ENCODE measurements at regions not wholly inside any gene's neighbourhood (a gene's known extent, or its start where the extent isn't known, plus 50 kb on each side); places are given as distances from the start of the nearest gene placed in this dataset.

GRCh38 chr5:25579111-25579510 is 934.3 kb upstream of the CDH10 start:
- Histone ChIP-seq H3K27me3 (ENCODE audit: insufficient read depth, poor library complexity, severe bottlenecking) (no peaks in the 10 kb centered on the region), H3K27ac (replicated peaks) (no peak overlapping the region), H3K4me3 (replicated peaks; ENCODE audit: insufficient read depth, low read length) (no peak overlapping the region)
- DNase-seq (ENCODE audit: low read depth in 1 of 2, low spot score in 1 of 2), result no peak
- no peak for TF ChIP-seq POLR2AphosphoS5 (IDR thresholded peaks at IDR 0.05; ENCODE audit: low read depth)
- no peak for TF ChIP-seq SPI1 (IDR thresholded peaks at IDR 0.05; ENCODE audit: borderline replicate concordance, low read depth)
- no peak for TF ChIP-seq CTCF (IDR thresholded peaks at IDR 0.05; ENCODE audit: insufficient read depth, low read length)
- TF ChIP-seq REST (IDR thresholded peaks at IDR 0.05; ENCODE audit: insufficient replicate concordance, low read depth), result no peak
- no peak for TF ChIP-seq GABPA (IDR thresholded peaks at IDR 0.05; ENCODE audit: low read depth)

- no peak overlapping the region for H3K27ac ChIP-seq (replicated peaks)
- H3K4me3 ChIP-seq (replicated peaks; ENCODE audit: insufficient read depth, low read length), result no peak overlapping the region
- no peak for DNase-seq (ENCODE audit: low read depth in 1 of 2, low spot score in 1 of 2)
- TF ChIP-seq SPI1 (IDR thresholded peaks at IDR 0.05; ENCODE audit: borderline replicate concordance, low read depth), result no peak
- no peak for TF ChIP-seq REST (IDR thresholded peaks at IDR 0.05; ENCODE audit: insufficient replicate concordance, low read depth)
- no peak for TF ChIP-seq GABPA (IDR thresholded peaks at IDR 0.05; ENCODE audit: low read depth)
- TF ChIP-seq CTCF (IDR thresholded peaks at IDR 0.05; ENCODE audit: insufficient read depth, low read length), result no peak
- TF ChIP-seq POLR2AphosphoS5 (IDR thresholded peaks at IDR 0.05; ENCODE audit: low read depth), result no peak
- H3K27me3 ChIP-seq (ENCODE audit: insufficient read depth, poor library complexity, severe bottlenecking), result no peaks in the 10 kb centered on the region
These were observed 928.9 kb upstream of the CDH10 start for GRCh38 chr5:25573691-25574090.

GRCh38 chr5:25570067-25570583 is 925.3 kb upstream of the CDH10 start:
- TF ChIP-seq REST (IDR thresholded peaks at IDR 0.05; ENCODE audit: insufficient replicate concordance, low read depth), result no peak
- TF ChIP-seq CTCF (IDR thresholded peaks at IDR 0.05; ENCODE audit: insufficient read depth, low read length), result no peak
- no peak for TF ChIP-seq SPI1 (IDR thresholded peaks at IDR 0.05; ENCODE audit: borderline replicate concordance, low read depth)
- no peak for TF ChIP-seq POLR2AphosphoS5 (IDR thresholded peaks at IDR 0.05; ENCODE audit: low read depth)
- no peak for TF ChIP-seq GABPA (IDR thresholded peaks at IDR 0.05; ENCODE audit: low read depth)
- H3K27me3 ChIP-seq (ENCODE audit: insufficient read depth, poor library complexity, severe bottlenecking), result no peaks in the 10 kb centered on the region
- no peak overlapping the region for H3K4me3 ChIP-seq (replicated peaks; ENCODE audit: insufficient read depth, low read length)
- DNase-seq (ENCODE audit: low read depth in 1 of 2, low spot score in 1 of 2), result no peak
- no peak overlapping the region for H3K27ac ChIP-seq (replicated peaks)

All from HL-60 (cell line).